Hepatic stellate cell (primary cell): ENCODE measurements at regions not wholly inside any gene's neighbourhood (a gene's known extent, or its start where the extent isn't known, plus 50 kb on each side); places are given as distances from the start of the nearest gene placed in this dataset.

Experiments
- DNase-seq: peaks from one replicate; pipeline ENCODE4 v3.0.0; 2011; ENCODE audit warnings: low spot score

GRCh38 chr4:14802596-14802995 lies 199.7 kb upstream of the CPEB2 start:
- DNase-seq, result no peak

GRCh38 chr4:14807856-14808255 lies 194.4 kb upstream of the CPEB2 start:
- DNase-seq, result no peak

- DNase-seq, result no peak
Measured at GRCh38 chr4:14809203-14809602, 193.1 kb upstream of the CPEB2 start.

- DNase-seq, result no peak
Measured at GRCh38 chr4:14810121-14810520, 192.2 kb upstream of the CPEB2 start.

- no peak for DNase-seq
Measured at GRCh38 chr4:14810568-14810967, 191.7 kb upstream of the CPEB2 start.

- DNase-seq, result no peak
Measured at GRCh38 chr4:14812101-14812500, 190.2 kb upstream of the CPEB2 start.

- DNase-seq, result no peak
Measured at GRCh38 chr4:14816623-14817261, 185.5 kb upstream of the CPEB2 start.

GRCh38 chr4:14824189-14824588 lies 178.1 kb upstream of the CPEB2 start:
- no peak for DNase-seq

- DNase-seq, result no peak
Measured at GRCh38 chr4:14827111-14827510, 175.2 kb upstream of the CPEB2 start.

- no peak for DNase-seq
Measured at GRCh38 chr4:14829795-14830194, 172.5 kb upstream of the CPEB2 start.

GRCh38 chr4:14831416-14831815 lies 170.9 kb upstream of the CPEB2 start:
- no peak for DNase-seq

GRCh38 chr4:14833053-14833452 lies 169.2 kb upstream of the CPEB2 start:
- no peak for DNase-seq

- no peak for DNase-seq
Measured at GRCh38 chr4:14834382-14834781, 167.9 kb upstream of the CPEB2 start.

GRCh38 chr4:14835288-14835687 lies 167.0 kb upstream of the CPEB2 start:
- no peak for DNase-seq

GRCh38 chr4:14835708-14836425 lies 166.4 kb upstream of the CPEB2 start:
- DNase-seq, result no peak

- DNase-seq, result no peak
Measured at GRCh38 chr4:14837860-14838259, 164.4 kb upstream of the CPEB2 start.

- no peak for DNase-seq
Measured at GRCh38 chr4:14841801-14842768, 160.2 kb upstream of the CPEB2 start.

GRCh38 chr4:14842964-14843630 lies 159.2 kb upstream of the CPEB2 start:
- DNase-seq, result no peak

- no peak for DNase-seq
Measured at GRCh38 chr4:14844061-14844460, 158.2 kb upstream of the CPEB2 start.

- DNase-seq, result no peak
Measured at GRCh38 chr4:14848229-14848628, 154.1 kb upstream of the CPEB2 start.

GRCh38 chr4:14850455-14851097 lies 151.7 kb upstream of the CPEB2 start:
- DNase-seq, result no peak
